ENCODE measurements at regions not wholly inside any gene's neighbourhood (a gene's known extent, or its start where the extent isn't known, plus 50 kb on each side); places are given as distances from the start of the nearest gene placed in this dataset.

- ChIA-PET POLR2A (no interaction called here), CTCF (ENCODE audit: low intra/inter-chr PET ratio, low total read pairs) (no interaction called here)
- ATAC-seq: no peak
- in situ Hi-C loops (cut with HindIII; ENCODE audit: extremely low pct_ligation_motif_present, low pct_unique_long_range_greater_than_20kb): no loop called here
- no peak for FAIRE-seq
- Histone ChIP-seq H3K4me1 (ENCODE audit: insufficient read depth, low read length) (no peaks in the 10 kb centered on the region), H3K9ac (ENCODE audit: insufficient read depth, low read depth, low read length) (no peak overlapping the region), H4K20me1 (ENCODE audit: insufficient read depth, low read length) (no peaks in the 10 kb centered on the region), H3K4me3 (replicated peaks in 1 of 3; ENCODE audit: insufficient read depth in 1 of 3, low read depth in 2 of 3, low read length in 3 of 3) (no peak overlapping the region), H3K4me2 (ENCODE audit: low read depth, low read length) (no peak overlapping the region), H3K27ac (ENCODE audit: extremely low read length, insufficient read depth, low read length) (no peak overlapping the region), H3K27me3 (ENCODE audit: control insufficient read depth in 1 of 2, insufficient read depth in 2 of 2, low read length in 2 of 2) (no peaks in the 10 kb centered on the region), H3K9me3 (ENCODE audit: low read length) (no peaks in the 10 kb centered on the region), H3K36me3 (replicated peaks in 1 of 2; ENCODE audit: control insufficient read depth in 1 of 2, insufficient read depth in 2 of 2, low read length in 2 of 2) (no peaks in the 10 kb centered on the region), H2AFZ (ENCODE audit: low read length) (no peak overlapping the region), H3K79me2 (ENCODE audit: insufficient read depth, low read length) (no peaks in the 10 kb centered on the region)
- BruUV-seq (replicated peaks): no TSS peak
- TF ChIP-seq ZNF577 (CRISPR knock-in tag; IDR thresholded peaks at IDR 0.05; ENCODE audit: borderline replicate concordance, low read depth) (no peak), HMGXB4 (CRISPR knock-in tag; IDR thresholded peaks at IDR 0.05; ENCODE audit: borderline replicate concordance in 1 of 2, low read depth in 1 of 2) (no peak), TRAFD1 (CRISPR knock-in tag; IDR thresholded peaks at IDR 0.05; ENCODE audit: borderline replicate concordance) (no peak), NR1H2 (CRISPR knock-in tag; IDR thresholded peaks at IDR 0.05; ENCODE audit: borderline replicate concordance, low read depth) (no peak), ZNF709 (CRISPR knock-in tag; IDR thresholded peaks at IDR 0.05) (no peak), MNT (IDR thresholded peaks at IDR 0.05) (no peak), ZNF143 (CRISPR knock-in tag; IDR thresholded peaks at IDR 0.05) (no peak), HHEX (CRISPR knock-in tag; IDR thresholded peaks at IDR 0.05) (no peak), ELF1 (CRISPR knock-in tag; IDR thresholded peaks at IDR 0.05) (no peak), CREB1 (IDR thresholded peaks at IDR 0.05) (no peak), CREB1 (CRISPR knock-in tag; IDR thresholded peaks at IDR 0.05) (no peak), ZBTB38 (CRISPR knock-in tag; IDR thresholded peaks at IDR 0.05) (no peak)
- intact Hi-C loops (cut with micrococcal nuclease; ENCODE audit: unreplicated experiment): no loop called here
- WGBS (ENCODE audit: low lambda C conversion rate): 0% methylated on average over 1 of the region's 5 CpGs
- no peak for DNase-seq (ENCODE audit: low spot score)
Measured at GRCh38 chr7:152966189-152966588, 206.6 kb downstream of the ACTR3B start.
